Mesothelial cell of epicardium (in vitro differentiated cells): ENCODE measurements at regions not wholly inside any gene's neighbourhood (a gene's known extent, or its start where the extent isn't known, plus 50 kb on each side); places are given as distances from the start of the nearest gene placed in this dataset.

Experiments
- DNase-seq, 2 experiments: peaks; one replicate each; pipeline ENCODE4 v3.0.0; 2021; ENCODE audit warnings: low spot score in 2 of 2; ENCODE audit not compliant: unreplicated experiment in 2 of 2
- H3K27ac Mint-ChIP-seq: 2 replicates; pipeline ENCODE4 v1.8.0; 2021; ENCODE audit warnings: mixed read lengths
- H3K27me3 Mint-ChIP-seq: 2 replicates; pipeline ENCODE4 v1.8.0; 2021; ENCODE audit warnings: low read depth, mixed read lengths
- H3K36me3 Mint-ChIP-seq: 2 replicates; pipeline ENCODE4 v1.8.0; 2021; ENCODE audit warnings: mixed read lengths
- H3K4me1 Mint-ChIP-seq: 2 replicates; pipeline ENCODE4 v1.8.0; 2021; ENCODE audit warnings: mixed read lengths
- H3K4me3 Mint-ChIP-seq: 2 replicates; pipeline ENCODE4 v1.8.0; 2021; ENCODE audit warnings: mild to moderate bottlenecking, moderate library complexity, mixed read lengths
- H3K9me3 Mint-ChIP-seq: 2 replicates; pipeline ENCODE4 v1.8.0; 2021; ENCODE audit warnings: mixed read lengths
- TF ChIP-seq, protein P1 (sequence below): fragments of 200-600 bp; sonication (generic); IDR thresholded peaks from one replicate; pipeline ENCODE4 v1.5.0; 2021; ENCODE audit warnings: antibody characterized with exemption; ENCODE audit not compliant: unreplicated experiment

DNA sequence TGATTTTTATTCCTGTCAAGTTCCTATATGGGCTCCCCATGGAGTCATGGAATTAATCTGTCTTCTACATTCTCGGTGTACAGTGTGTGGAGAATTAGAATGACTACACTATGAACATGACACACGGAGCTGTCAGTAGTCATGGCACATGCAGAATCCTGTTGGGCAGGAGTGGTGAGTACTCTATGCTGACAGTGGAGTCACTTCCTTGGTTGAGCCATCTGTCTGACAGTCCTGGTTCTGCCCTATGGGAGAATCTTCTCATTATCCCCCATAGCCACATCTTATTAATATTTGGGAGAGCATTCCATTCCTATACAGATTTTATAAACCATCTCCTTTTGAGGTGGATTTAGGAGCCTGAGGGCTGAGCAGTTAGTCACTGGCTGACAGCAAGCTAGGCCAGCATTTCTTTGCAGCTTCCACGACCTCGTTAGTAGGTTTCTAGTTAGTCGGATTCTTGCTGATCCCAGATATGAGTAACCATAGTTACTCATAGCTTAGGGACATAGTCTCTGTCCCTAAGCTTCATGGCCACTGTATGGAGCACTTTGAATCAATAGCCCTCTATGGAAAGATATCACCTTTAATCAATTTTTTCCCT, 90.6 kb downstream of the MDH1 start:
- DNase-seq: no peak
- Mint-ChIP-seq H3K9me3 (peaks cover 31% of the 10 kb centered on the region), H3K4me1 (no peaks in the 10 kb centered on the region), H3K27me3 (no peaks in the 10 kb centered on the region), H3K36me3 (peaks cover 3% of the 10 kb centered on the region), H3K27ac (no peak overlapping the region), H3K4me3 (no peak overlapping the region)
- TF ChIP-seq, protein P1, sequence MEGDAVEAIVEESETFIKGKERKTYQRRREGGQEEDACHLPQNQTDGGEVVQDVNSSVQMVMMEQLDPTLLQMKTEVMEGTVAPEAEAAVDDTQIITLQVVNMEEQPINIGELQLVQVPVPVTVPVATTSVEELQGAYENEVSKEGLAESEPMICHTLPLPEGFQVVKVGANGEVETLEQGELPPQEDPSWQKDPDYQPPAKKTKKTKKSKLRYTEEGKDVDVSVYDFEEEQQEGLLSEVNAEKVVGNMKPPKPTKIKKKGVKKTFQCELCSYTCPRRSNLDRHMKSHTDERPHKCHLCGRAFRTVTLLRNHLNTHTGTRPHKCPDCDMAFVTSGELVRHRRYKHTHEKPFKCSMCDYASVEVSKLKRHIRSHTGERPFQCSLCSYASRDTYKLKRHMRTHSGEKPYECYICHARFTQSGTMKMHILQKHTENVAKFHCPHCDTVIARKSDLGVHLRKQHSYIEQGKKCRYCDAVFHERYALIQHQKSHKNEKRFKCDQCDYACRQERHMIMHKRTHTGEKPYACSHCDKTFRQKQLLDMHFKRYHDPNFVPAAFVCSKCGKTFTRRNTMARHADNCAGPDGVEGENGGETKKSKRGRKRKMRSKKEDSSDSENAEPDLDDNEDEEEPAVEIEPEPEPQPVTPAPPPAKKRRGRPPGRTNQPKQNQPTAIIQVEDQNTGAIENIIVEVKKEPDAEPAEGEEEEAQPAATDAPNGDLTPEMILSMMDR: no peak

DNA sequence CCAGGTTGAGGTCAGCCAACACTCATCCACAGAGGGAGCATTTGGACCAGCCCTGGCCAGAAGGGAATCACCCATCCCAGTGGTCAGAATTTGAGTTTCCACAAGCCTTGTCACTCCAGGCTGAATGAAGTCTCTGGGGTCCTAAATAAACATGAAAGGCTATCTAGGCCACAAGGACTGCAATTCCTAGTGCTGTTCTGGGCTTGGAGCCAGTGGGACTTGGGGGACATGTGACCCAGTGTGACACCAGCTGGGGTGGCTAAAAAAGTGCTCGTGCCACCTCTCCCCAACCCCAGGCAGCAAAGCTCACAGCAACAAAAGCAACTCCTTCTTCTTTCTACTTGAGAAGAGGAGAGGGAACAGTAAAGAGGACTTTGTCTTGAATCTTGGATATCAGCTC, 91.7 kb downstream of the MDH1 start:
- Mint-ChIP-seq H3K27ac (no peak overlapping the region), H3K9me3 (peaks cover 38% of the 10 kb centered on the region), H3K36me3 (peaks cover 3% of the 10 kb centered on the region), H3K4me3 (no peak overlapping the region), H3K27me3 (no peaks in the 10 kb centered on the region), H3K4me1 (no peaks in the 10 kb centered on the region)
- no peak for DNase-seq
- TF ChIP-seq, protein P1: no peak

DNA sequence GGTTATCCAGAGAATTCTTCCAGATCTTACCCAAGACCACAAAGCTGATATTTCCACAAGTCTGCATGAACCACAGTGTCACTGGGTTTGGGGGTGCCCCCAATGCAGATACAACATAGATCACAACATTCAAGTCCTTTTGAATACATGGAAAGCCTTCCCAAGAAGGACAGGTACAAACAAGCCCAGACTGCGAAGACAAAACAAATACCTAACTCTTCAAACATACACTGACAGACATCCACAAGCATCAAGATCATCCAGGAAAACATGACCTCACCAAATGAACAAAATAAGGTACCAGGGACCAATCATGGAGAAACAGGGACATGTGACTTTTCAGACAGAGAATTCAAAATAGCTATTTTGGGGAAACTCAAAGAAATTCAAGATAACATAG, 93.1 kb downstream of the MDH1 start:
- H3K27me3 Mint-ChIP-seq: no peaks in the 10 kb centered on the region
- no peaks in the 10 kb centered on the region for H3K4me1 Mint-ChIP-seq
- peaks cover 3% of the 10 kb centered on the region for H3K36me3 Mint-ChIP-seq
- TF ChIP-seq, protein P1: no peak
- no peak overlapping the region for H3K27ac Mint-ChIP-seq
- DNase-seq: no peak
- H3K9me3 Mint-ChIP-seq: peaks cover 39% of the 10 kb centered on the region
- no peak overlapping the region for H3K4me3 Mint-ChIP-seq

DNA sequence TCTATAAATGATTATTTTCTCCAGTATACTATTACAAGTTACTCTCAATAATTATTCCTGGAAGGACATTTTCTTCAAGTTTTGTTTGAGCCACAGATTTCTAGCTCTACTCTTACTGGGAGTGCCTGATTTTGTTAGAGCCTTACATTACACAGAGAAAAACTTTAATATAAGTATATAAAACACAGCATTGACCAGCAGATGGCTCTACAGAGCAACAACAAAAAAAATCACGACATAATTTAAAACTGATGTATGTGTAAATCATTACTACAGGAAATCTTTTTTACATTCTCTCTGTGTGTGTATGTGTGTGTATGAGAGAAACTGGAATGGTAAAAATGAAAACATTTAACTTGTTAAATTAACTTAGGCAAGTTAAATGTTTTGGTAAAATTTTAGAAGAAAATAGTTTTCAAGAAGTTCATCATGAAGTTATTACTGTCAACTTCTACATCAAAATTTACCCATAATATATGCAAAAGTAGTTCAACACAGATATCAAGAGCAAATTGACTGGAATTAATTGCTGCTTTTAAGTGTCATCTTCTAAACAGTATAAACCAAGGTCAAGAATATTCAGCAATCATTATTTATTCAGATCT, 103.3 kb downstream of the MDH1 start:
- H3K36me3 Mint-ChIP-seq: peaks cover 3% of the 10 kb centered on the region
- no peak for DNase-seq
- H3K4me1 Mint-ChIP-seq: peaks cover 8% of the 10 kb centered on the region
- H3K27ac Mint-ChIP-seq: no peak overlapping the region
- H3K9me3 Mint-ChIP-seq: peaks cover 8% of the 10 kb centered on the region
- TF ChIP-seq, protein P1: peak; percentile 62
- H3K27me3 Mint-ChIP-seq: no peaks in the 10 kb centered on the region
- no peak overlapping the region for H3K4me3 Mint-ChIP-seq

DNA sequence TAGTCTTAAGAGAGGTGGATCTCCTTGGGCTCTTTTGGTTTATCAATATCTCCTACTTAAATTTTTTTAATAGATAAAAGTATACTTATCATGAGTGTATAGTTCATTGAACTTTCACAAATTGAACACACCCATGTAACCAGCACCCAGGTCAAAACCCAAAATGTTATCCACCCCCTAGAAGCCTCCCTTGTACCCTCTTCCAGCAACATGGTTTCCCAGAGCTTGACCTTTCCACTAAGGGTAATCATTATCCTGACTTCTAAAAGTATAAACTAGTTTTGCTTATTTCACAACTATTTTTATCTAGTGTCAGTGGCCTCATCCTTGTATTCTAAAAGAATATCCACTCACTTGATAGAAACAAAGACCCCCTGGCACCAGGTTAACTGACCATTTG, 106.8 kb downstream of the MDH1 start:
- TF ChIP-seq, protein P1: no peak
- peaks cover 2% of the 10 kb centered on the region for H3K9me3 Mint-ChIP-seq
- H3K27me3 Mint-ChIP-seq: no peaks in the 10 kb centered on the region
- peaks cover 17% of the 10 kb centered on the region for H3K4me1 Mint-ChIP-seq
- H3K4me3 Mint-ChIP-seq: no peak overlapping the region
- H3K27ac Mint-ChIP-seq: no peak overlapping the region
- no peaks in the 10 kb centered on the region for H3K36me3 Mint-ChIP-seq
- DNase-seq: no peak
